ENCODE measurements at regions not wholly inside any gene's neighbourhood (a gene's known extent, or its start where the extent isn't known, plus 50 kb on each side); places are given as distances from the start of the nearest gene placed in this dataset.
A peak's percentile ranks its signal among the peaks of the same experiment; 100 is the strongest.
"Not testable (repeated sequence)": the region's sequence is repeated elsewhere in the genome, so short reads cannot be mapped to it uniquely, and the experiment has no call there.

DNA sequence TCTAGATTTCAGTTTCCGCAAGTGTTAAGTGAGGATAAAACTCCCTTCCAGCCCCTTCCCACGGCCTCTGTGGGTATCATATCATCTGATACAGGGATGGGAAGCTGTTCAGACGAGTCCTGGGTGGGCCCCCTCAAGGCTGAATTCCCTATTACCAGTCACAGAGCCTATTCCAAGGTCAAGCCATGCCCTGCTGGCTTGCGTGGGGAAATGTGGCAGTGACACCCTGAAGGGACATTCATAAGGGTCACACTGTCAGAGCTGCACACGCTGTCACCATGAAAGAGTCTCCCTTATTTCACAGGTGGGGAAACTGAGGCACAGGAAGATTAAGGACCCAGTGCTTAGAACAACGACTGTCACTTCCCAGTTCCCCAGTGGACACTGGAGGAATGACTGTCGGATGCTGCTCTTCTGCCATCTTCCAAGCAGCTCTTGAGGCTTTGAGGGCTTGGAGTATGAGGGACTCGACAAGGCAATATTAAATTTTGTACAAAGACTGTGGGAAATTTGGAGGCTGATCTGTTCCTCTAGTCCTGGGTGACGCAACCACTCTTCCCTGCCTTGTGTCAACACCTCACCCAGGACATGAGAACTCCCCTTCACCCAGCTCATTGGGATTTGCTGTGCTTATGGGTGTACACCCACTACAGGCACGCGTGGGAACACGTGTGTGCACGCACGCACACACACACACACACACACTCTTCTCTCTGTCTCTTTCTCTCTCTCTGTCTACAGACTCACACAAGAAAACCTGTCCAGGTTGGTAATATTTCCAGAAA lies 386.0 kb downstream of the RPS24 start:
- peak; percentile 21 for DNase-seq

DNA sequence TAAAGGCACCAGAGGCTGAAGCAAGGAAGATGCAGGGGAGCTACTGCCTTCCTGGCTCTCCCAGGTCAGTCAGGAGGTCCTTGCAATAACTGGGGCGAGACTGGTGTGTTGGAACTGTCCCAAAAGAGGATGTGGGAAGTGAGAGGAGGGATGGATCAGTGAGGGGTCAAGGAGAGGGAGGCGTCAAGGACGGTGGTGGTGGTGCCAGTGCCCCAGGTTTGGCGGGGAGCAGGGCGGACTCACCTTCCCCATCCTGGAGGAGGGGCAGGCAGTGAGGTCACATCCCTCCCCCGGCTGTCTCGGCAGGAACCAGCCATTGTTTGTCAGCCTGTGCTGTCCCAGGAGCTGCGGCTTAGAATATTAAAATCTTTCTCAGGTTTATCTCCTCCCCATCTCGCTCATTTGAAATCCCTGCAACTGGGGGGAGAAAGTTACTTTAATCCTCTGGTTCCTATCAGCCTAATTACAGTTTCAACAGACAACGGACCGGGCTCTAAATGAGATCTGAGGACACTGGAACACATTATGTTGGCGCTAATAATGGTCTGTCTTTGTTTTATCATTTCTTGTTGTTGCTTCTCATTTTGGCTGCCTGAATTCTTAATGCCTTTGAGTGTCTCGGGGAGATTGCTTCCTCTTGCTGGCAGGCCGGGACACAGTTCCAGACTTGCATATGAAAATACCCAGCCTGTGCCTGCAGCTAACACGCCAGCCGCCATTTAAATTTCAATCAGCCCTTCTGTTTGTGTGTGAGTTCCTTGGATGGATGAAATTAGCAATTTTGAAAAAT lies 387.5 kb downstream of the RPS24 start:
- DNase-seq = peak; percentile 22

DNA sequence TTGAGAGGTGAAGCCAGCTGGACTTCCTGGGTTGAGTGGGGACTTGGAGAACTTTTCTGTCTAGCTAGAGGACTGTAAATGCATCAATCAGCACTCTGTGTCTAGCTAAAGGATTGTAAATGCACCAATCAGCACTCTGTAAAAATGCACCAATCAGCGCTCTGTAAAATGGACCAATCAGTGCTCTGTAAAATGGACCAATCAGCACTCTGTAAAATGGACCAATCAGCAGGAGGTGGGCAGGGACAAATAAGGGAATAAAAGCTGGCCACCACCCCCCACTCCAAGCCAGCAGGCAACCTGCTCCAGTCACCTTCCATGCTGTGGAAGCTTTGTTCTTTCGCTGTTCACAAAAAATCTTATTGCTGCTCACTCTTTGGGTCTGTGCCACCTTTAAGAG lies 390.4 kb downstream of the RPS24 start:
- not testable (repeated sequence) for DNase-seq

DNA sequence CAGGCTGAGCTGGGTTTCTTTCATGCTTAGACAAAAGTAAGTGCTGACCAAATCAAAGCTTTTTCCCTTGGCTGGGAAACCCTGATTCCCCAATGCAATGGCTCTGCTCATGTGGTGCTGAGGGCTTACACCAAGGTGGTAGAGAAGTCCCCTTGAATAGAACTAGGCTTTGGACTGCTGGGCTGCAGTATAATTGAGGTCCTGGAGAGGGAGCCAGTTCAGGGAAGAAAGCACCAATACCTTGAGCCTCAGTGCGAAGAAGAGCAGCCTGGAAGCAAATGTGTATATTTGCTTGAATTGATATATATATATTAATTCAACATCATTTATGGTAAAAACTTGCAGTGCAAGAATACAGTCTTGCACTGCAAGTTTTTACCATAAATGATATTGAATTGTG lies 391.1 kb downstream of the RPS24 start:
- DNase-seq = peak; percentile 10

DNA sequence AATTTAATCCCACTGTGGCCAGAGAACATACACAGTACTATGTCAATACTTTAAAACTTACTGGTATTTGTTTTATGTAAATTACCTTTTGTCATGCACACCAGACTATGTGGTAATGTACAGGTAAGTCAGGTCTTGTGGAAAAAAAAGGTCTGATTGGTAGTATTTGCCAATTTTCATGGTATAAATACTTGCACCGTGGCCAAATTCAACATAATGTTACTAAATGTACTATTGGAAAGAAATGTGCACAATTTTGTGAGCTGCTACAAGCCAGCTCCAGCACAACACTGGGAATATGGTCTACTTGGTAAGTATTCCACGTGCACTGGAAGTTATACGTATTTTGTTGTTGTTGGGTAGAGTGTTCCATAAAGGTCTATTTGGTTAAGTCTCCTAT lies 392.5 kb downstream of the RPS24 start:
- no peak for DNase-seq

DNA sequence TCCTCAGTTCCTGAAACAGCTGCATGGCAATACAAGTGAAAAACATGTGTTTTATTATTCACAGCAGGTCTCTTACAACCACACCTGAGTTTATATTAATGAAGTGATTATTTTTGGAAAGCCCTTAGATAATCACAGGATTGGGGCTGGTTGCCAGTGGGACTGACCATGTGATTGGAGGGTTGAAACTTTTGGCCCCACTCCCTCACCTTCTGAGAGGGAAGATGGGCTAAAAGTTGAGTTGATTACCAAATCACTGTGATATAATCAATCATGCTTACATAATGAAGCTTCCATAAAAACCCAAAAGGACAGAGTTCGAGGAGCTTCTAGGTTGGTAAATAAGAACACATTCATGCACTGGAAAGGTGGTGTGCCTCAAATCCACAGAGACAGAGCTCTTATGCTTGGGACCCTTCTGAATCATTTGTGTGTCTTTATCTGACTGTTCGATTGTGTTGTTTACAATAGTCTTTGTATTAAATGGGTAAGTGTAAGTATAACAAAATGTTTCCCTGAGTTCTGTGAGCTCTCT lies 393.9 kb downstream of the RPS24 start:
- no peak for DNase-seq

DNA sequence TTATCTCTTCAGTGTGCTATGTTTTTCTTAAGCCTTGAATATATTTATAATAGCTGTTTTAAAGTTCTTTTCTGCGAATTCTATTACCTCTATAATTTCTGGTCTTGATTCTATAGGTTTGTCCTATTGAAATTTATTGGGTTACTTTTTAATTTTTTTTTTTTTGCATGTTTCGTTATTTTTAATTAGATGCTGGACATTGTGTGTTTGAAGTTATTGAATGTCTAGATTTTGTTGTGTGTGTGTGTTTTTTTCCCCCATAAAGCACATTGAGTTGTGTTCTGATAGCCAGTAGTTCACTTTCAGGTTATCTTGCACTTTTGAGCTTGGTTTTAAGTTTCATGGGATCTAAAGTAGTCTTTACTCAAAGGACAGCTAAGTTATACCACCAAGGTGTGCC lies 394.9 kb downstream of the RPS24 start:
- no peak for DNase-seq

DNA sequence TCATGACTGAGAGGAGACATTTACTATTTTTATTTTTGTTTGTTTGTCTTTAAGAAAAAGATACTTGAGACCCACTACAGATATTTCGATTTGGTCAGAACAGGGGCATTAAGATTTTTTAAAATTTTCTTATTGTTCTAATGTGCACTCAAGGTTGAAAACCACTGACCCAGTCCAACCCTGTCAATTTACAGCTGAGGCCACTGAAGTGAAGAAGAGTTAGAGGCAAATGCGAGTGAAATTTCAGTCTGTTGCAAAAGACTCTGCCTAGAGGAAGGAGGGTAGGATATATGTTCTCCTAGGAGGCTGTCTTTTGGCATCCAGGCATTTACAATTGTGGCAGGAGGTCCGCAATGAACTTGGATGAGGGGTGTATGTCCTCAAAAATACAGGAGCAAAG lies 396.3 kb downstream of the RPS24 start:
- no peak for DNase-seq

DNA sequence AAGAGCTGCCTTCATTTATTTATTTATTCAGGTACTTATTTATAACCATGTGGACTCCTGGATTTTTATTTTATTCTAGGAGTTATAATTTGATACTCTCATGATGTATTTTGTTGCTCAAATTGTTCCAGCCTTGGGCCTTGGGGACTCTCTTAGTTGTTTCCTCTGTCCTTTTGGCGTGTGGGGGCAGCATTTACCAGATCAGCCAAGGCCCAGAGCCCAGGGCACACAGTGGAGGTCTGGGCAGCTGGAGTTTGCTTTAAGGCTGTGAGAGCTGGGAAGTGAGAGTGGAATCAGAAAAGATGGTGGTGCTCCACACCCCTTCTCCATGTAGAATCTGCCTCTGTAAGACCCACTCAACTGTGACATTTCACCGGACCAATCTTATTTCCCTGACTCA lies 398.9 kb downstream of the RPS24 start:
- peak; percentile 46 for DNase-seq

DNA sequence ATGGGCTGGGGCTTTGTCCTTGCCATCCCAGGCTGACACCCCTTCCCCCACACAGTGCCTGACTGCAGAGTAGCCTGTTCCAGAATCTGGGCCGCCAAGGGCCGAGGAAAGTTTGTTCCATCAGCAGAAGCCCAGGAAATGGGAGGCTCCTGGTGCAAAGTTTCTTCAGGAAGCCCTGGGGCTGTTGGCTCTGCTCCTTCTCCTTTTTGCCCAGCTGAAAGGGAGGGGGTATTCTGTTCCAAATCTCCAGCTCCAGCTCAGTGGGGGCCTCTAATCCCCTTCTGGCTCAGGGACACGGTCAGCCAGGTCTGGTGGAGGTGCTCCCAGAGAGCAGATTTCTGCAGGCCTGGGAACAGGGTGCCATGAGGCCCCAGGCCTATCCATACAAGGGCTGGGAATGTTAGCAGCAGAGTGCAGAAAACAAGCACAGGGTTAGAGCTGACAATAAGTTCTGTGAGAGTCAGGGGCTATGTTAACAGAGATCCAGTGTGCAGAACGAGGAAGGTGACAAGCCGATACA lies 399.5 kb downstream of the RPS24 start:
- peak; percentile 39 for DNase-seq

DNA sequence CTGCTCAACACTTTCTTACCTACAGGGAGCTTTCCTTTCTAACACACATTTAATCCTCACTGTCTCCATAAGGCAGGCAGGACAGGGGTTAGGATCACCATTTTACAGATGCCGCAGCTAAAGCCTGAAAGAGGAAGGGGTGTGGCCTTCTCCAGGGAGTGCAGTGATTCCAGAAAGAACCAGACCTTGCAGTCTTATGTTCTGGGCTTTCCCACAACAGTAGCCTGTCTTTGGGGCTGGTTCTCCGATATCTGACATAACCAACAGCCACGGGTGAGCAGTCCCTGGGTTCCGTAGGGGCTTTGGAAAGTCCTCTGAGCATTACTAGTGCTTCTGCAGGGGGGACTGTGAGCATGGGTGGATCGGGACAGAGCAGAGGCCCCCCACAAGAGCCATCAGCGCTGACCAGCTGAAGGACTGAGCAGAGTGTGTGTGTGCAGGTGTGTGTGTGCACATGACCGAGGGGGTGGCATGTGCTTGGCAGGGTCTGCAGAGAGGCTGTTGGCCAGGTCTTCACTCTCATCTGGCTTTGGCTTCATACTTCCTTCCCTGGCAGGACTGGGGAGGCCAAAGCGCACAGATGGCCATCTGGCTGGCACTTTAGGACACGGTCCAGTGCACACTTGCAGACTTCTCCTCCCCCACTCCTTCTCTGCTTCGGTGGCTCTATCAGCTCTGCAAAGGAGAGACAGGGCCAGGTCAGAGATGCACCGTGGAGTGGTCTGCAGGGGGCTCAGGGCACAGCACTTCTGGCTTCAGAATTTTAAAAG lies 400.3 kb downstream of the RPS24 start:
- DNase-seq = peak; percentile 46

DNA sequence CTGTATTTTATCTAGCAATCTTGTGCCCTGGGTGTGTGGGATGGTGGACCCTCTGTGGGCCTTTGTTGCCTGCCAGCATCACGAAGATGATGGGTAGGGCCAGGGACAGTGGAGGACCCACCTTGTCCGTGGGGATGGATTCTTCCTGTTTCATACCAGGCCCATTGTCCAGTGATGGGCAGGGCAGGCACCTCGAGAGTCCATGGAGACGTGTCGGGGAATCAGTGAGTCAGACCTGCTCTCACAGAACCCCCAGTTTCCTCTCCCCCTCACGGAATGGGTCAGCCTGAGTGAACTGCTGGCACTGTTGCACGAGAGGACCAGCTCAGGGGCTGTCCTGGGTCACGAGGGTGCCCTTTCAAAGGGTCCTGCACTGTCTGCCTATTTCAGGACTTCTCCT lies 401.2 kb downstream of the RPS24 start:
- peak; percentile 21 for DNase-seq

DNA sequence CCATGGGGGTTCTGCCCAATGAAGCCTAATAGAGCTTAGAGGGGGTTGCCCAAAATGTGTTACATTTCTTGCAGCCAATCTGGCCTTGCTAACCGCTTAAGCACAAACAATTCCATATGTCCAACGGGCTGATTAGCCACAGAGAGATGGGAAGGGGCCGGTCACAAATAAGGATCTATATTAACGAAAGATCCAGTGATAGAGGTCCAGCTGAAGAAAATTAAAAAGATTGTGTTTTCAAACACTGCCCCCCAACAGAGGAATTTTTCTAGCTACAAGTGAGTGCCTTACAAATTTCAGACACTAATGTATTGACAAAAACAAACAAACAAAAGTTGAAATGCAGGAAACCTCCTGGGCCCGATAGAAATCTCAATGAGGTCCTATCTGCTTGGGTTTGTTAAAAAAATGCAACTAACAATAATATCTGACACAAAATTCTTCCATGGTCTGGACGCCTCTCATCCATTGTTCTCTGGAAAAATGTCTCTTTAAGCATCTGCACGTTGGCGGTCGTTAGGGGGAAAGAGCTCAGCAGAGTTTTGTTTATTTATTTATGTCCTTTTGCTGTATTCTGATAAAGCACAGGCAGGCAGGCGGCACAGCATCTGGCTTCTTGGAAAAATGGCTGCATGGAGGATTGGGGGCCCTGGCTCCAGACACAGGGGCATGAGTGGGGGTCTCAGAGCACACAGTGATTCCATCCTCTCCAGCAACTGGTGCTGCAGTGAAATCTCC lies 402.0 kb downstream of the RPS24 start:
- DNase-seq = no peak

DNA sequence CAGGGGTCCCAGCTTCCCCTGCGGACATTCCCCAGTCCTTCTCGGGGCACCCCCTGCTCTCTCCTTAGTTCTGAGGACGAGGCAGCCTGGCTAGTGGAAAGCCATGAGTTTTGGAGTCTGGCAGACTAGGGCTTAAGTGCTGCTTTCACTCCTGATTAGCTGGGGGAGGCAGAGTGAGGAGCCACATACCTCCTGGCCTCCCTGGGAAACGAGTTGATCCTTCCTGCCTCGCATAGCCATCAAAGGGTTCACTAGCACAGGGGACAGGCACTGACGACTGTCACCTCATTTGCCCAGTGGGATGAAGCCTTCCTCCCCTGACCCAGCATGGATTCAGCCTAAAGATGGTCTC lies 402.5 kb downstream of the RPS24 start:
- DNase-seq = no peak

DNA sequence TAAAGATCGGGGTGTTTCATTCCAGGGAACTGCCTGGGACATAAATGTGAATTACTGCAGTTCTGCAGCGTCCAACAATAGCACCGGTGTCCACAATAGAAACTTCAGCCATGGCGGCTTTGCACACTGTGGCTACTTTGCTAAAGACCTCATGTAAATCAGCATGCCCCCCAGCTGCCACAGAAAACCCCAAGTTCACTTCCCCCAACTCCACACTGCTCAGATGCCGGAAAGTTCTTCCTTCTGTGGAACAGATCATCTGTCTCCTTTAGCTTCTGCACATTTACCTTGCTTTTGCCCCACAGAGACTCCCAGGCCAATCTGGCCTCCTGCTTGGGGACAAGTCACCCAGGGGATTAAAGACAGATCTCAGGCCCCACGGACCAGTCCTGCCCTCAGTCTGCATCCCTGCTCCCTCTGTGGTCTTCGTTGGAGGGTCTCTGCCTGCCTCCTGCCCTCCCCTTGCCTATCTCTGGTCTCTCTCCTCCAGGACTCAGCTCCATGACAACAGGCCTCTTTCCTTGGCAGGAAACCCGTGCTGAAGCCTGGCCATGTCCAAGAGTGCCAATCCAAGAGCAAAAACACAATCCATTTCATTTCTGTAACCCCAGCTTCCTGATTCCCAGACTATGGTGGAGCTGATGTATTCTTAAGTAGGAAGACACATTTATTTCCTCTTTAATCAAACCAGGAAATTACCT lies 403.2 kb downstream of the RPS24 start:
- DNase-seq = no peak

DNA sequence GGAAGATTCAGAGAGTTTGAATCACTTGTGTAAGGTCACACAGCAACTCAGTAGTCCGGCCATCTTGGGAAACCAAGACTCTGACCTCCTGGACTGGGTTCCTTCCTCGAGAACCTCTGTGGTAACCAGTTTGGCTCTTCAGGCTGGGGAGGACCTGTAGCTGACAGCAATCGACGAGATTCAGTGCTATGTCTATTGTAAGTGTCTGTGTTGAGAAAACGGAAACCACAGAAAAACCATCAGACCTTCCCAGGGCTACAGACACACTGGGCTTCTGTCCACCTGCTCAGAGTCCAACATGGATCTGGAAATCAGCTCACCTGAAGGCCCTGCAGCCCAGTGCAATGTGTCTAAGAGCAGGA lies 403.7 kb downstream of the RPS24 start:
- no peak for DNase-seq

DNA sequence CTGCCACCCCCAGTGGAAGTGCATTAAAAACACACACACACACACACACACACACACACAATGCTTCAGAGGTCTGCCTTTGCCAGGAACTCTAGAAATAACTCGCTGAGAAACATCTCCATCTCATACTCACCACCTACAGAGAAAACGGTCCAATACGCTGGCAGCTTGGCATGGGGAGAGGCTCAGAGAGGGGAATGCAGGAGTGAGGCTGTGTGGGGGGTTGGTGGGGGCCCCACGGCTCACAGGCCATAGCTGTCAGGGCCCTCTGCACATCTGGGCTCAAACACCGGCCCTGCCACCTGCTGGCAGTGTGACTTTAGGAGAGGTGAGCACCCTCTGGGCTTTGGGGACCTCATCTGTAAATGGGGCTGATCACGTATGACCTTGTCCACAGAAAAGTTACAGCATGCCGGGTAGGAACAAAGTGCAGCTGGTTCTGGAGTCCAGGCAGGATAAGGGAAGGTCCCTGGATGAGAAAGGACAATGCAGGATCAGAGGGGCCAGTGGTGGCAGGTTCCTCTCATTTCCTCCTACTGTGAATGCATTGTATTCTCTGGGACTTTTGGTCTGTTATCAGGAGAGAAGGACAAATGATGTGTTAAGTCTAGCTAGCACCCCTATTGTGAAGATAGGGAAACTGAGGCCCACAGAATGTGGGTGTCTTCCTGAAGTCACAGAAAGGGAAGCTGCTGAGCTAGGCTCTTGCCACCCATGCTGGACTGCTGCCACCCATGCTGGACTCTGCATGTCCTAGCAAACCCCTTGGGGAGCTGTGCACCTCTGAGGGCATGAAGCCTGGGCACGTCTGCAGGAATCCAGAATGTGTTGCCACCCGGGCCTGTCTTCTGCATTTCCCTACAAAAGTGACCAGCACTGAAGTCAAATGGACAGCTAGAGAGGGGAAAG lies 404.6 kb downstream of the RPS24 start:
- no peak for DNase-seq

DNA sequence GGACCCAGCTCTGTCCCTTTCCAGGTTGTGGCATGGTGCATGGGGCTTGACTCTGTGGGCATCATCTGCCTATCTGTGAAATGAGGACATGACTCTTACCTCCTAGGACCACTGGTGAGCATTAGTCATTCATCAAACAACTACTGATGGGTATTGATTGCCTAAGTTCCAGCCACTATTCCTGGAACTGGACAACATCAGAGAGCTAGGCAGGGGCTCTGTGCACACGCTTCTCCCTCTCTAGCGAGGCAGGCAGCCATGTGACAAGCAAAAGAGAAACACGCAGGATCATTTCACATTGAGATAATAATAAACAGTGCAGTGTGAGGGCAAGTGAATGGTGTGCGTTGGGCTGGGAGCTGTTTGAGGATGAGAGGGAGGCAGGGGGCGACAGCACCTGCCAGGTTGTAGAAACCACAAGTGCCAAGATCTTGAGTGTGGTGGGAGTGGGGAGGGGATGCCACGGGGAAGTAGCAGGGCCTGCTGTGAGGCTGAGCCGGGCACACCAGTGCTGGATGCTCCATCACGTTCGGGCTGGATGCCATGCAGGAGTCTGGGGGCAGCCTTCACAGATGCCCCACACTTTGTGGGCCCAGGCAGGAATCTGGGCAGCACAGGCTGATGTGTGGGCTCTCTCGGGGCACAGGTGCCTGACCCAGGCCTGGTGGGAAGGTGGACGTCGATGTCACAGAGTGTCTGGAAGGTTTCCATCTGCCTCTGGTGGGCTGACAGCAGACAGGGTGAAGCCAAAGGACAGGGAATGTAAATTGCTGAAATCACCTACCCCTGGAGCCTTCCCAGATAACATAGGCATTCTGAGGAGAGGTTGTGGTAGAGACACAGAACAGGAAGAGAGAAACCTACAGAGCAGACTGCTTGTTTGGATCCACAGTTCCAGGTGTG lies 405.5 kb downstream of the RPS24 start:
- DNase-seq = peak; percentile 31

DNA sequence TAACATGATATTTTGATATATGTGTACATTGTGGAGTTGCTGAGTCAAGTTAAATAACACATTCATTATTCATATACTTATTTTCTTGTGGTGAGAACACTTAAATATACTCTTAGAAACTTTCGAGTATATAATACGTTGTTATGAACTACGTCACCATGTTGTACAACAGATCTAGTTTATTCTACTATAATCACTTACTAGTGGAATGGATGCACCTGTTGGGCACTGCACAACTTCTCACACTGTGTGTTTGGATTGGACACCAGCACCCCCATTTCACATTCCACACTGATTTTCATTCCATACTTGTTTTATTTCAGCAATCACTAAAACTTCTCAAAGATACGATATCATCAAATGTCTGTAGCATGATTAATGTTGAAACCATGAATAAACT lies 407.3 kb downstream of the RPS24 start:
- DNase-seq = no peak

DNA sequence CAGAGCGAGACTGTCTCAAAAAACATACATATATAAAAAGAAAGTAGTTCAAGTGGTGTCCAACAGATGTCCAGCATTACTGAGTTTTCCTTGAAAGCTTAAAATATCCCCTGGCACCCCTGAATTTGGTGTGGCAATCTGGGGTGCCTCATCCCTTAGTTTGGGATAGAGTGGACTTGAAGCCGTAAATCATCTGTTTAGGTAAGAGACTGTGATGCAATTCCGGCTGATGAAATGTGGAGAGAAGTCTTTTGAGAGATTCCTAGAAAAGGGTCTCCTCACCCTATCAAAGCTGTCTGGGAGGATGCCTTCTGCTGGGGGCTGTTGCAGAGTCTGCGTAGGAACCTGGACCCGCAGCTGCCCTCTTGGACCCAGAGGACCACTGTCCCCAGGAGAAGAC lies 408.0 kb downstream of the RPS24 start:
- DNase-seq = peak; percentile 39
